GM12878 (cell line): ENCODE measurements at regions not wholly inside any gene's neighbourhood (a gene's known extent, or its start where the extent isn't known, plus 50 kb on each side); places are given as distances from the start of the nearest gene placed in this dataset.

Source experiments
- ATAC-seq: fragments of 200-7000 bp; cut with Tn5 transposase; 3 replicates; pipeline ENCODE4 v1.9.1; 2020; ENCODE audit warnings: mild to moderate bottlenecking, moderate library complexity
- BruUV-seq: library from RNA; stranded (reverse); fragments of 400-500 nt; replicated peaks from 2 replicates; lab custom pipeline; 2021; lab: Mats Ljungman, UMichigan
- CTCF ChIA-PET: fragments of 300-600 bp; sonication (Branson Sonifier 250); formaldehyde crosslinking; extraction: SDS; loops from one replicate; lab custom pipeline; 2021; ENCODE audit warnings: inconsistent platforms; lab: Yijun Ruan, JAX
- POLR2A ChIA-PET: fragments of 350-600 bp; formaldehyde crosslinking; extraction: SDS; loops from one replicate; lab custom pipeline; 2021; ENCODE audit warnings: inconsistent platforms; lab: Charles Lee
- RAD21 ChIA-PET: fragments of 300-600 bp; sonication (Branson Sonifier 250); formaldehyde crosslinking; loops from one replicate; lab custom pipeline; 2023; ENCODE audit warnings: antibody characterized with exemption; ENCODE audit not compliant: unreplicated experiment; lab: Charles Lee
- SMC1A ChIA-PET: fragments of 300-600 bp; sonication (Branson Sonifier 250); formaldehyde crosslinking; loops from one replicate; lab custom pipeline; 2023; ENCODE audit not compliant: unreplicated experiment, uncharacterized antibody; lab: Charles Lee
- DNase-seq: peaks from one replicate; pipeline ENCODE4 v3.0.0-alpha.2; 2011; ENCODE audit warnings: low read depth, low spot score
- FAIRE-seq: peaks from 3 replicates; lab custom pipeline; 2011; peaks lifted over from hg19 to GRCh38; lab: Jason Lieb, UNC
- H2AFZ ChIP-seq: 2 replicates; pipeline ENCODE4 v1.6.0; 2011; ENCODE audit warnings: low read depth, low read length, control low read depth; ENCODE audit not compliant: control insufficient read depth
- H3K27ac ChIP-seq: 2 replicates; pipeline ENCODE4 v1.5.1; 2011; ENCODE audit warnings: control low read depth; ENCODE audit not compliant: control insufficient read depth, insufficient read depth
- H3K27me3 ChIP-seq, 2 experiments: replicated peaks in 1 of 2; 2 replicates each; pipeline versions ENCODE4 v1.6.0 to v1.6.1; 2011; ENCODE audit warnings: low read length in 1 of 2; ENCODE audit not compliant: control insufficient read depth in 2 of 2, insufficient read depth in 2 of 2
- H3K36me3 ChIP-seq, 2 experiments: 2 replicates each; pipeline ENCODE4 v1.5.1; 2011; ENCODE audit warnings: low read length in 1 of 2; ENCODE audit not compliant: control insufficient read depth in 2 of 2, insufficient read depth in 2 of 2
- H3K4me1 ChIP-seq: 2 replicates; pipeline ENCODE4 v1.6.1; 2011; ENCODE audit warnings: mild to moderate bottlenecking, low read length, moderate library complexity, mixed read lengths; ENCODE audit not compliant: control insufficient read depth, insufficient read depth
- H3K4me2 ChIP-seq: 2 replicates; pipeline ENCODE4 v1.6.0; 2011; ENCODE audit warnings: control low read depth; ENCODE audit not compliant: control insufficient read depth, insufficient read depth
- H3K4me3 ChIP-seq: fragments of 200-600 bp; sonication (generic); 2 replicates; pipeline ENCODE4 v1.5.1; 2016
- H3K79me2 ChIP-seq: 2 replicates; pipeline ENCODE4 v1.6.0; 2011; ENCODE audit warnings: low read length; ENCODE audit not compliant: control insufficient read depth, insufficient read depth
- H3K9ac ChIP-seq: 2 replicates; pipeline ENCODE4 v1.8.0; 2011; ENCODE audit warnings: low read length, control low read depth, mixed read lengths; ENCODE audit not compliant: control insufficient read depth, insufficient read depth
- H3K9me3 ChIP-seq: replicated peaks from 3 replicates; pipeline ENCODE4 v1.5.1; 2011; ENCODE audit warnings: mild to moderate bottlenecking, low read length; ENCODE audit not compliant: control insufficient read depth, insufficient read depth
- H4K20me1 ChIP-seq: 2 replicates; pipeline ENCODE4 v1.6.0; 2011; ENCODE audit not compliant: control insufficient read depth, insufficient read depth
- BACH1 ChIP-seq: fragments of 450-650 bp; IDR thresholded peaks from 2 replicates; pipeline ENCODE4 v1.6.1; 2017; ENCODE audit warnings: mild to moderate bottlenecking, borderline replicate concordance
- NKRF ChIP-seq: fragments of 450-650 bp; conservative IDR thresholded peaks from 2 replicates; pipeline ENCODE4 v1.6.1; 2017; ENCODE audit warnings: mild to moderate bottlenecking, moderate library complexity
- RAD51 ChIP-seq: fragments of 450-650 bp; IDR thresholded peaks from 2 replicates; pipeline ENCODE4 v1.6.1; 2016; ENCODE audit warnings: moderate library complexity, mild to moderate bottlenecking, inconsistent platforms
- ZNF592 ChIP-seq: fragments of 450-650 bp; IDR thresholded peaks from 2 replicates; pipeline ENCODE4 v1.6.1; 2017; ENCODE audit warnings: mild to moderate bottlenecking, moderate library complexity
- WGBS: methylation state at CpG from one replicate; pipeline ENCODE4 v1.1.6; 2016; ENCODE audit warnings: low lambda C conversion rate; ENCODE audit not compliant: insufficient replicate concordance, insufficient coverage; ENCODE audit errors: missing lambda C conversion rate; 5-methylcytosine and 5-hydroxymethylcytosine counted together
- in situ Hi-C: fragments of 300-500 bp; cut with MboI; formaldehyde crosslinking; loops from 9 replicates; pipeline ENCODE4 v1.14.3; 2018; ENCODE audit warnings: mixed read lengths
- intact Hi-C: fragments of 100-400 bp; cut with micrococcal nuclease; formaldehyde crosslinking; loops from one replicate; pipeline ENCODE4 v1.14.2; 2022; ENCODE audit not compliant: unreplicated experiment
- TF ChIP-seq, protein P1 (sequence below): fragments of 450-650 bp; formaldehyde crosslinking; IDR thresholded peaks from 2 replicates; pipeline ENCODE4 v1.4.0; 2022; ENCODE audit warnings: mild to moderate bottlenecking, moderate library complexity

GRCh38 chr2:138877421-138877820 is 97.2 kb upstream of the NXPH2 start (continued):
- TF ChIP-seq NKRF = no peak

DNA sequence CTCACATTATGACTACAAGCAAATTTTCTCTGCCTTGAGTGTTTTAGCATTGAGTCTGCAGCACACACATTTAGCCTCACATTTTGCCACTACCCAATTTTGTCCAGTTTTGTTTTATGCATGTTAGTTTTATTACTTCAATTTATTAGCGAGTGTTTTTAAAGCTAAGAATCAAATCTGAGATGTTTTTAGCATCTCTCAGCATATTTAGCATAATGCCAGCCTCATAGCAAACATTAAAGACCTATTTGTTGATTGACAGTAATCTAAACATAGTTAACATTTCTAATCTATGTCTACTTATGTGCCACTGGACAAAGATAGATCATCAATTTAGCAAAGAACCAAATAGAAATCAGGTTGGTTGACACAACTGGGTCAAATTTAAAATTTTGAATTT is 94.1 kb upstream of the NXPH2 start:
- ATAC-seq (no peak), DNase-seq (no peak), FAIRE-seq (no peak)
- intact Hi-C loops = no loop called here
- Histone ChIP-seq H4K20me1 (no peaks in the 10 kb centered on the region), H3K9me3 (no peaks in the 10 kb centered on the region), H3K4me1 (no peaks in the 10 kb centered on the region), H2AFZ (no peak overlapping the region), H3K4me2 (no peak overlapping the region), H3K9ac (no peak overlapping the region), H3K27me3 (no peaks in the 10 kb centered on the region), H3K4me3 (no peak overlapping the region), H3K79me2 (no peaks in the 10 kb centered on the region), H3K27ac (no peak overlapping the region), H3K36me3 (no peaks in the 10 kb centered on the region)
- ChIA-PET CTCF (no interaction called here), SMC1A (no interaction called here), RAD21 (no interaction called here), POLR2A (no interaction called here)
- WGBS = 6% methylated on average over 1 of the region's 1 CpG
- TF ChIP-seq ZNF592 = no peak
- TF ChIP-seq NKRF = no peak
- TF ChIP-seq, protein P1, sequence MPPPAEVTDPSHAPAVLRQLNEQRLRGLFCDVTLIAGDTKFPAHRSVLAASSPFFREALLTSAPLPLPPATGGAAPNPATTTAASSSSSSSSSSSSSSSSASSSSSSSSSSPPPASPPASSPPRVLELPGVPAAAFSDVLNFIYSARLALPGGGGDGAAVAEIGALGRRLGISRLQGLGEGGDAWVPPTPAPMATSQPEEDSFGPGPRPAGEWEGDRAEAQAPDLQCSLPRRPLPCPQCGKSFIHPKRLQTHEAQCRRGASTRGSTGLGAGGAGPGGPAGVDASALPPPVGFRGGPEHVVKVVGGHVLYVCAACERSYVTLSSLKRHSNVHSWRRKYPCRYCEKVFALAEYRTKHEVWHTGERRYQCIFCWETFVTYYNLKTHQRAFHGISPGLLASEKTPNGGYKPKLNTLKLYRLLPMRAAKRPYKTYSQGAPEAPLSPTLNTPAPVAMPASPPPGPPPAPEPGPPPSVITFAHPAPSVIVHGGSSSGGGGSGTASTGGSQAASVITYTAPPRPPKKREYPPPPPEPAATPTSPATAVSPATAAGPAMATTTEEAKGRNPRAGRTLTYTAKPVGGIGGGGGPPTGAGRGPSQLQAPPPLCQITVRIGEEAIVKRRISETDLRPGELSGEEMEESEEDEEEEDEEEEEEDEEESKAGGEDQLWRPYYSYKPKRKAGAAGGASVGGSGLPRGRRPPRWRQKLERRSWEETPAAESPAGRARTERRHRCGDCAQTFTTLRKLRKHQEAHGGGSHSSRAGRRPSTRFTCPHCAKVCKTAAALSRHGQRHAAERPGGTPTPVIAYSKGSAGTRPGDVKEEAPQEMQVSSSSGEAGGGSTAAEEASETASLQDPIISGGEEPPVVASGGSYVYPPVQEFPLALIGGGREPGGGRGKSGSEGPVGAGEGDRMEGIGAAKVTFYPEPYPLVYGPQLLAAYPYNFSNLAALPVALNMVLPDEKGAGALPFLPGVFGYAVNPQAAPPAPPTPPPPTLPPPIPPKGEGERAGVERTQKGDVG = no peak
- TF ChIP-seq BACH1 = no peak
- no peak for TF ChIP-seq RAD51
- BruUV-seq = no TSS peak
- in situ Hi-C loops = no loop called here
